Mesothelial cell of epicardium (in vitro differentiated cells): ENCODE measurements at regions not wholly inside any gene's neighbourhood (a gene's known extent, or its start where the extent isn't known, plus 50 kb on each side); places are given as distances from the start of the nearest gene placed in this dataset.
A peak's percentile ranks its signal among the peaks of the same experiment; 100 is the strongest.
"Not testable (repeated sequence)": the region's sequence is repeated elsewhere in the genome, so short reads cannot be mapped to it uniquely, and the experiment has no call there.

Source experiments
- DNase-seq, 2 experiments: peaks; one replicate each; pipeline ENCODE4 v3.0.0; 2021; ENCODE audit warnings: low spot score in 2 of 2; ENCODE audit not compliant: unreplicated experiment in 2 of 2
- H3K27ac Mint-ChIP-seq: 2 replicates; pipeline ENCODE4 v1.8.0; 2021; ENCODE audit warnings: mixed read lengths
- H3K27me3 Mint-ChIP-seq: 2 replicates; pipeline ENCODE4 v1.8.0; 2021; ENCODE audit warnings: low read depth, mixed read lengths
- H3K36me3 Mint-ChIP-seq: 2 replicates; pipeline ENCODE4 v1.8.0; 2021; ENCODE audit warnings: mixed read lengths
- H3K4me1 Mint-ChIP-seq: 2 replicates; pipeline ENCODE4 v1.8.0; 2021; ENCODE audit warnings: mixed read lengths
- H3K4me3 Mint-ChIP-seq: 2 replicates; pipeline ENCODE4 v1.8.0; 2021; ENCODE audit warnings: mild to moderate bottlenecking, moderate library complexity, mixed read lengths
- H3K9me3 Mint-ChIP-seq: 2 replicates; pipeline ENCODE4 v1.8.0; 2021; ENCODE audit warnings: mixed read lengths

DNA sequence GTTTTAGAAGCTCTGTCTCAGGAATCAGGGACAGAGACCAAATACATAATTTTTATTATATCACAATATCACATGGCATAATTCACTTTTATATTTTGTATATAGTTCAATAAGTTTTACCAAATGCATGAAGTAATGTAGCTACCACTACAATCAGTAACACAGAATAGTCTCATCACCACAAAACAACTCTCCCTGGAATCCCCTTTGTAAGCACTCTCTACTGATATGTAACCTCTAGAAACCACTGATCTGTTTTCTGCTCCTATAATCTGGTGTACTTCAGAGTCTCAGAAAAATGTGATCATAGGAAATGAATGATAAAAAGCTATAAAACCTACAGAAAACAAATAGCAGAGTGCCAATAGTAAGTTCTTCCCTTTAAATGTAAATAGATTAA is 1465.9 kb downstream of the SPATA31A7 start:
- H3K9me3 Mint-ChIP-seq, H3K27me3 Mint-ChIP-seq, H3K4me3 Mint-ChIP-seq, DNase-seq, H3K4me1 Mint-ChIP-seq, H3K36me3 Mint-ChIP-seq, H3K27ac Mint-ChIP-seq: not testable (repeated sequence)

DNA sequence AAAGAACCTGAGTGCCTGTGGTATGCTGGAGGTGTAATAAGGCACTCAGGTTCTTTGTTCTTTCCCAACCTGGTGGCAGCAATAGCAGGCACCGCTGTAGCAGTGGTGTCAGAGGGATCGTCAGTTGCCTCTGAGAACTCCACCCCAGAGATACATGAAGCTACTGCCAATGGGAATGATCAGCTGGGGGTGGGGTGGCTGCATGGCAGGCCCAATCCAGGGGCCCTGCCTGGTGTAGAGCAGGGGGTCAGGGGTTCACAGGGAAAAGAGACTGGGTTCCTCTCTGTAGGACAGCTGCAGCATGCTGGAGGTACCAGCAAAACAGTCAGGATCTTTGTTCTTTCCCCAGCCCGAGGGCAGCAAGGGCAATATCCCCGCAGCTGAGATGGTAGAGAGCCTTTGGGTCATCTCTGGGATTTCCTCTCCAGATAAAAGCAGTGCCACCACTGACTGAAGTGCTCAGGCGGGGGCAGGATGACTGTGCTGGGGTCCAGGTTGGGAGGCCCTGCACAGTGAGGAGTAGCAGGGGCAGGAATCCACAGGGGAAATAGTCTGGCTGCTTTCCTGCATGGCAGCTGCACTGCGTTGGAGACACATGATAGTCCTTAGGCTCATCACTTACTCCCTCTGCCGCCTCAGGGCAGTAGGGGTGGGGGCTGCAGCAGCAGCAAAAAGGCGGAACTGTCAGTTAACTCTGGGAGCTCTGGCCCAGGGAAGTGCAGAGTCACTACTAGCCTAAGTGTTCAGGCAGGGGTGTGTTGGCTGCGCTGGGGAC is 1473.1 kb downstream of the SPATA31A7 start:
- not testable (repeated sequence) for H3K4me3 Mint-ChIP-seq, H3K4me1 Mint-ChIP-seq, H3K9me3 Mint-ChIP-seq, H3K27me3 Mint-ChIP-seq, H3K36me3 Mint-ChIP-seq, H3K27ac Mint-ChIP-seq
- peak; percentile 5 to 40 for DNase-seq

DNA sequence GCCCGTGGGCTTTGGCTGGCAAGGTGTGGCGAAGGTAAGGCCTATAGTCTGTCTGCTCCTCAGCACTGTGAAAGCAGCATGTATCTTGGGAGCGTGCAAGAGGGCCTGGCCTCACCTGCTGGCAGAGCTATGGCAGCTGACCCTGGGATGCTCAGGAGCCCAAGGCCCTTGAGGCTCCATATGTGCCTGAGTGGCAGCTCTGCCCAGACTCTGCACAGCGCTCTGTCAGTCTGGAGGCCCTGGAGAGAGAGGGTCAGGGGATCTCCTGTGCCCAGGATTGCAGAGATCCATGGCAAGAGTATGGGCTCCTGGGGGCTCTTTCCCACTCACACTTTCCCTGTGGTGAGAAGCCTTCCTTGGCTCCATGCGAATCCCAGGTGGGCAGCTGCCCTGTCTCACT is 1473.7 kb downstream of the SPATA31A7 start:
- not testable (repeated sequence) for H3K27ac Mint-ChIP-seq, H3K4me3 Mint-ChIP-seq, H3K9me3 Mint-ChIP-seq, H3K27me3 Mint-ChIP-seq, H3K36me3 Mint-ChIP-seq, DNase-seq, H3K4me1 Mint-ChIP-seq

DNA sequence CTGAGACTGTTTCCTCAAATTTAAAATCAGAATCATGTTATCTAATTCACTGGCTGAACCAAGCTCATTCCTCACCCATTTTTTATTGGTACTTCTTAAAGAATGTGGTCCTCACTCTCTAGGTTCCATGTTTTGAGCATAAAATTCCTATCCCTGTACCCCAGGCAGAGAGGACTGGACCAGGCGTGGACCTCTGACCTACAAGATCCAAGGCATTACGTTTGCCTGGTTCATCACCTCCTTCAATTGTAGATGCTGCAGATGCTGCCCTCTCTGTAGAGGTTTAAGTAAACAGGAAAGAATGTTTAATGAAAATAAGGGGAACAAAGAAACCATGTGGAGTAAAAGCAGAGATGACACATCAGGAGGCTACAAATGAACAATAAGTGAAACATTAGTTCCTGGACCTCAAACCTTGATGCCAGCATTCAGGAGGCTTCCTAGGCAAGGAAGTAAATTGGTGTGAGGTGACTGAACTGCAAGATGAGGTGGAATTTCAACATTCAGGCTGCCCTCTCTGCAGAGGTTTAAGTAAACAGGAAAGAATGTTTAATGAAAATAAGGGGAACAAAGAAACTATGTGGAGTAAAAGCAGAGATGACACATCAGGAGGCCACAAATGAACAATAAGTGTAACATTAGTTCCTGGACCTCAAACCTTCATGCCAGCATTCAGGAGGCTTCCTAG is 1477.4 kb downstream of the SPATA31A7 start:
- H3K36me3 Mint-ChIP-seq, H3K9me3 Mint-ChIP-seq, H3K27me3 Mint-ChIP-seq, H3K27ac Mint-ChIP-seq, H3K4me1 Mint-ChIP-seq, H3K4me3 Mint-ChIP-seq, DNase-seq: not testable (repeated sequence)

DNA sequence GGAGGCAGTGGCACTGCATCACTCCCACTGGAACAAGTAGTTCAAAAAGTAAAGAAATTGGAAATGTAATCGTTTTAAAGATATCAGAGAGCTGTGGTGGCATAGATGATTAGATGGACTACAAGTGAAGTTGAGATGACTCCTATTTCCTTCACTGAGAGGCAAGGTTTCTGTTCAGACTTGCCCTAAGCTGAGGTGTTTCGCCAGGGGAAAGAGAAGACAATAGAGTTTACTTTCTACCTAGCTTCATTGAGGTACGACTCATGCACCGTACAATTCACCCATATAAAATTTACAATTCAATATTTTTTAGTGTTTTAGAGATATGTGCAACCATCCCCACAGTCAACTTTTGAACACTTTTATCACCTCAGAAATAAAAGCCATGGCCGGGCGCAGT is 1487.2 kb downstream of the SPATA31A7 start:
- not testable (repeated sequence) for DNase-seq, H3K36me3 Mint-ChIP-seq, H3K4me3 Mint-ChIP-seq, H3K27ac Mint-ChIP-seq, H3K27me3 Mint-ChIP-seq, H3K4me1 Mint-ChIP-seq, H3K9me3 Mint-ChIP-seq

DNA sequence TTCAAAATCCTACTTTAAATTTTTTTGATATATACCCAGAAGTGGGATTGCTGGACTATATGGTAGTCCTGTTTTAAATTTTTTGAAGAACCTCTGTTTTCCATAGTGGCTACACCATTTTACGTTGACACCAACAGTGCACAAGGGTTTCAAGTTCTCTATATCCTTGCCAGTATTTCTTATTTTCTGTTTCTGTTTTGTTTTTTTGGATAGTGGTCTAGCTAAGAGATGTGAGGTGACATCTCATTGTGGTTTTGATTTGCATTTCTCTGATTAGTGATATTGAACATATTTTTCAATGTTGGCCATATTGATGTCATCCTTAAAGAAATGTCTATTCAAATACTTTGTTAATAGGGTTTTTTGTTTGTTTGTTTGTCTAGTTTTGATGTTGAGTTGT is 1488.5 kb downstream of the SPATA31A7 start:
- not testable (repeated sequence) for H3K9me3 Mint-ChIP-seq, H3K27me3 Mint-ChIP-seq, H3K4me3 Mint-ChIP-seq, H3K36me3 Mint-ChIP-seq, H3K4me1 Mint-ChIP-seq, DNase-seq, H3K27ac Mint-ChIP-seq

DNA sequence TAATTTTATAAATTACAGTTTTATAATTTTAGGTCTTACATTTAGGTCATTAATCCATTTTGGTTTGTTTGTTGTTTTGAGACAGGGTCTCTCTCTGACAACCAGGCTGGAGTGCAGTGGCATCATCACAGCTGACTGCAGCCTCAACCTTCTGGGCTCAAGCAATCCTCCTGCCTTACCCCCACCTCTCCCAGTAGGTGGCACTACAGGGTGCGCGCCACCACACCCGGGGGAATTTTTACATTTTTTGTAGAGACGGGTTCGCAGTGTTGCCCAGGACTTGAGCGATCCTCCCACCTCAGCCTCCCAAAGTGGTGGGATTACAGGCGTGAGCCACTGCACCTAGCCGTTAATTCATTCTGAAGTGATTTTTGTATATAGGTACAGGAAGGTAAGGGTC is 1489.2 kb downstream of the SPATA31A7 start:
- not testable (repeated sequence) for H3K9me3 Mint-ChIP-seq, H3K36me3 Mint-ChIP-seq, H3K27me3 Mint-ChIP-seq, H3K27ac Mint-ChIP-seq, H3K4me1 Mint-ChIP-seq, H3K4me3 Mint-ChIP-seq, DNase-seq

DNA sequence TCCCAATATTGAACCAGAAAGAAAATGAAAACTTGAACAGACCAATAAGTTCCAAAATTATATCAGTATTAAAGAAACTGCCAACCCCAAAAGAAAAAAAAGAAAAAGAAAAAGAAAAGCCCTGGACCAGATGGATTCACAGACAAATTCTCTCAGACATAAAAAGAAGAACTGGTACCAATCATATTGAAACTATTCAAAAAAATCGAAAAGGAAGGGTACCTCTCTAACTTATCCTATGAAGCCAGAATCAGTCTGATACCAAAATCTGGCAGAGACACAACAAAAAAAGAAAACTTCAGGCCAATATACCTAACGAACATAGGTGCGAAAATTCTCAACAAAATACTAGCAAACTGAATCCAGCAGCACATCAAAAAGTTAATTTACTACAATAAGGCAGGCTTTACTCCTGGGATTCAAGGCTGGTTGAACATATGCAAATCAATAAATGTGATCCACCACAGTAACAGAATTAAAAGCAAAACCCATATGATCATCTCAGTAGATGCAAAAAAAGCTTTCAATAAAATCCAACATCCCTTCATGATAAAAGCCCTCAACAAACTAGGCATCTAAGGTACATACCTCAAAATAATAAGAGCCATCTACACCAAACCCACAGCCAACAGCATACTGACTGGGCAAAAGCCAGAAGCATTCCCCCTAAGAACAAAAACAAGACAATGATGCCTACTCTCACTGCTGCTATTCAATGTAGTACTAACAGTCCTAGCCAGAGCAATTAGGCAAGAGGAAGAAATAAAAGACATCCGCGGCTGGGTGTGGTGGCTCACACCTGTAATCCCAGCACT is 1495.2 kb downstream of the SPATA31A7 start:
- not testable (repeated sequence) for H3K9me3 Mint-ChIP-seq, H3K27ac Mint-ChIP-seq, H3K36me3 Mint-ChIP-seq, DNase-seq, H3K4me1 Mint-ChIP-seq, H3K27me3 Mint-ChIP-seq, H3K4me3 Mint-ChIP-seq

DNA sequence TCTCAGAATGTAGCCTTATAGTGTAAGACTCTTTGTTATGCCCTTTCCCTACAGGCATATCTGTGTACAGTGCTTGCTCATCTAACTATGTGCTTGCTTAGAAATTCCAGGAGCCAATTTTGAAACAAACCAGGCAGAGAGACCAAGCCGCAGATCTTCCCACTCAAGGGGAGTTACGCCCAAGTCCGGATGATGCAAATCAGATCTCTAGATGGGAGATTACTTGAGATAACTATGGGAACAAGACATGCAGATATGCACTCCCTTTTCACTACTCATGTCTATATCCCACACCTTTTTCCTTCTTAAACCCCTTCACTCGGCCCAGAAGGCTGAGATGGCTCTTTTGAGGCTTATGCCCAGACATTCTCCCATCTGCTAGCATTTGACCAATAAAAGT is 1496.5 kb downstream of the SPATA31A7 start:
- not testable (repeated sequence) for H3K27me3 Mint-ChIP-seq, H3K4me1 Mint-ChIP-seq, H3K9me3 Mint-ChIP-seq, H3K27ac Mint-ChIP-seq, H3K4me3 Mint-ChIP-seq, H3K36me3 Mint-ChIP-seq, DNase-seq

DNA sequence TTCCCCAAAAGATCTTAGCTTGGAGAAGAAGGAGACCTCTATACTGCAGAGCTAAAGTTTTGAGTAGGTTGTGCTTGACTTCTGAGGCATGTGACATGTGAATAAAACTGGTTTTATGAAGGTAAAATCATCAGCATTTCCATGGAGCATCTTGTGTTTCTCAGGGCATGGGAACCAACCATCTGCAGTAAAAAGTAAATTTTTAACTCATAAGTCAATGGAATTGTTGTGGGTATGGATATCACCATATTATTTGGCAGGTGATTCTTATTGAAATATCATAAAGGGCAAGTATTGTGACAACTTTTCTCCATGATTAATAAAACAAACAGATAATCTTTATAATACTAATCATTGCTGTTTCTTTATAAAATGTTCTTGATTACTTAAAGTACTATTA is 1503.2 kb downstream of the SPATA31A7 start:
- H3K4me1 Mint-ChIP-seq, H3K27ac Mint-ChIP-seq, H3K4me3 Mint-ChIP-seq, H3K9me3 Mint-ChIP-seq, H3K36me3 Mint-ChIP-seq, DNase-seq, H3K27me3 Mint-ChIP-seq: not testable (repeated sequence)

DNA sequence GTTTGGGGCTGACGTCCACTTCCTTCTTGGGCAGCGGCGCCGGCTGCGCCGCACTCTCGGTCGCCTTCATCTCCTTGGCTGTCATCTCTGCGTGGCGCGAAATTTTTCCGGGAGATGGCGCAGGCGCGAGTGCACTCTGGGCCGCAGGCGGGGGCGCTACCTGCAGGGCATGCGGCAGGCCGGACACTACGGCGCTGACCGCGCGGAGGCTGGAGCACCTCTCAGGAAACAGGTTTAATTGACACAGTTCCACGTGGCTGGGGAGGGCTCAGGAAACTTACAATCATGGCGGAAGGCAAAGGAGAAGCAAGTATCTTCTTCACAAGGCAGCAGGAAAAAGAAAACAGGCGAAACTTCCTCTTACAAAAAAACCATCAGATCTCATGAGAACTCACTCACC is 1521.5 kb downstream of the SPATA31A7 start:
- H3K36me3 Mint-ChIP-seq, H3K4me3 Mint-ChIP-seq, H3K27ac Mint-ChIP-seq, H3K27me3 Mint-ChIP-seq, H3K4me1 Mint-ChIP-seq, DNase-seq, H3K9me3 Mint-ChIP-seq: not testable (repeated sequence)

DNA sequence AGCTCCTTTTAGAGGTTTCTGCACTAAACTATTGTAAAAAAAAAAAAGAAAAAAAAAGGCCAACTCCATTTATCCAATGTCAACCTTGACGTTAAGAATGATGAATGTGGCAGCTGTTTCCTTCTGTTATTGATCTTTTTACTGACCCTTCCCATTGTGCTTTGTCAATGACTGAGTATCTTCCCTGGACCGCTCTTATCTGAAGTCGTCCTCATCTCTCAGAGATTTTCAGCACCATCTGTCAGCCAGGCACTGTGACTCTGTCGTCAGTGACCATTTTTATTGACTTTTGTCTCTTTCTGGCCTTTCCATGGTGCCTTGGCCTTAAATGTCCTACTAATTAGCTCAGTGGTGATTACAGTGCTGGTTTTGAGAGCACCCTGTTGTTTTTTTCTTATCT is 1535.7 kb downstream of the SPATA31A7 start:
- not testable (repeated sequence) for H3K9me3 Mint-ChIP-seq, H3K27ac Mint-ChIP-seq, H3K27me3 Mint-ChIP-seq, H3K36me3 Mint-ChIP-seq, DNase-seq, H3K4me3 Mint-ChIP-seq, H3K4me1 Mint-ChIP-seq

DNA sequence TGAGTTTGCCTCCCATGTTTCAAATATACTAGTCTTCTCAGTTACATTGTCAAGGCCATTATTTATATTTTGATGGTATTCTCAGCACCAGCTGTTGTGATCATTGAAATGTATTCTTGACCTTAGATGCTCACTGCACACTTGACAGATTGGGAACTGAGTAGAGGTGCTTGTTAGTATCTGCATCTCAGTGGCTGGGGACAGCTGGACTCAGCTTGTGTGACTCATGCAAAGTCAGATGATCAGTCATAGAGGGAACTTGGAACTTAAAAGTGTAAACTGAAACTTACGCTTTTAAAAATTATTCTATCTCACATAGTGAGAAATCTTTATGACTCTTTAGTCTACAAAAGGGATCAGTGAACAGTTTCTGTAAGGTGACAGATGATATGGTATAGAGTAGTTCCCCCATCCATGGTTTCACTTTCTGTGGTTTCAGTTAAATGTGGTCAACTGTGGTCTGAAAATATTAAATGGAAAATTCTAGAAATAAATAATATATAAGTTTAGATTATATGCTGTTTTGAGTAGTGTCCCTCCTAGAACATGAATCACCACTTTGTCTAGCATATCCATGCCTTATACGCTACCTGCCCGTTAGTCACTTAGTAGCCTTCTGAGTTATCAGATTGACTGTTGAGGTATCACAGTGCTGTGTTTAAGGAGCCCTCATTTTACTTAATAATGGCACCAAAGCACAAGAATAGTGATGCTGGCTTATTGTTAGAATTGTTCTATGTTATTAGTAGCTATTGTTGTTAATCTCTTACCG is 1540.6 kb downstream of the SPATA31A7 start:
- not testable (repeated sequence) for DNase-seq, H3K9me3 Mint-ChIP-seq, H3K4me3 Mint-ChIP-seq, H3K27ac Mint-ChIP-seq, H3K4me1 Mint-ChIP-seq, H3K27me3 Mint-ChIP-seq, H3K36me3 Mint-ChIP-seq
